HCT116 (cell line): ENCODE measurements at regions not wholly inside any gene's neighbourhood (a gene's known extent, or its start where the extent isn't known, plus 50 kb on each side); places are given as distances from the start of the nearest gene placed in this dataset.

Experiments
- ATAC-seq: fragments of 200-7000 bp; cut with Tn5 transposase; 2 replicates; pipeline ENCODE4 v1.9.1; 2020; ENCODE audit warnings: mild to moderate bottlenecking, moderate library complexity
- BruUV-seq: library from RNA; stranded (reverse); fragments of 400-500 nt; replicated peaks from 2 replicates; lab custom pipeline; 2021; lab: Mats Ljungman, UMichigan
- CTCF ChIA-PET: fragments of 300-600 bp; sonication (Branson Sonifier 250); formaldehyde crosslinking; loops from one replicate; lab custom pipeline; 2021; ENCODE audit warnings: antibody characterized with exemption; lab: Charles Lee
- POLR2A ChIA-PET: fragments of 300-600, 350-600 bp; sonication (Branson Sonifier 250); formaldehyde crosslinking; loops from one replicate; lab custom pipeline; 2021; ENCODE audit warnings: antibody characterized with exemption; lab: Charles Lee
- RAD21 ChIA-PET, 2 experiments: fragments of 300-600 bp; sonication (Branson Sonifier 250); formaldehyde crosslinking; loops; one replicate each; lab custom pipeline; 2023; ENCODE audit warnings: low total read pairs in 2 of 2; ENCODE audit not compliant: uncharacterized antibody in 2 of 2, unreplicated experiment in 2 of 2, low non-redundant PET in 1 of 2; lab: Charles Lee
- DNase-seq: peaks from one replicate; pipeline ENCODE4 v3.0.0-alpha.2; 2010; ENCODE audit warnings: low read depth, low spot score
- H2AFZ ChIP-seq: fragments of 200-600 bp; shearing (Covaris generic), sonication (generic); 2 replicates; pipeline ENCODE4 v1.6.1; 2017; ENCODE audit warnings: low read depth, mixed run types, mixed read lengths, antibody characterized with exemption, low read length; ENCODE audit not compliant: poor library complexity, severe bottlenecking
- H3K27ac ChIP-seq: 2 replicates; pipeline ENCODE4 v1.5.1; 2012; ENCODE audit warnings: low read depth, low read length
- H3K27me3 ChIP-seq: fragments of 200-600 bp; sonication (generic); 2 replicates; pipeline ENCODE4 v1.6.1; 2016; ENCODE audit warnings: mixed run types, low read length, mixed read lengths; ENCODE audit not compliant: insufficient read depth
- H3K36me3 ChIP-seq, 2 experiments: fragments of 200-500 bp in 1 of 2; fragments of 200-600 bp in 1 of 2; sonication (Bioruptor generic) in 1 of 2; sonication (generic) in 1 of 2; 2 replicates each; pipeline versions ENCODE4 v1.5.1 to v1.6.1; 2014 to 2016; ENCODE audit warnings: low read length in 2 of 2, inconsistent platforms in 1 of 2, mixed read lengths in 1 of 2, mixed run types in 1 of 2; ENCODE audit not compliant: insufficient read depth in 2 of 2, control insufficient read depth in 1 of 2
- H3K4me1 ChIP-seq, 2 experiments: fragments of 200-600 bp in 1 of 2; sonication (generic) in 1 of 2; 2 replicates each; pipeline versions ENCODE4 v1.5.1 to v1.6.1; 2012 to 2017; ENCODE audit warnings: low read length in 2 of 2, inconsistent platforms in 1 of 2, mild to moderate bottlenecking in 1 of 2, mixed read lengths in 1 of 2, mixed run types in 1 of 2, moderate library complexity in 1 of 2; ENCODE audit not compliant: insufficient read depth in 2 of 2, control insufficient read depth in 1 of 2
- H3K4me2 ChIP-seq: fragments of 200-600 bp; sonication (generic); 2 replicates; pipeline ENCODE4 v1.6.1; 2017; ENCODE audit warnings: mixed run types, low read length, mixed read lengths
- H3K4me3 ChIP-seq, 2 experiments: fragments of 200-600 bp in 1 of 2; sonication (generic) in 1 of 2; replicated peaks in 1 of 2; 2 replicates each; pipeline ENCODE4 v1.5.1; 2011 to 2016; ENCODE audit warnings: low read length in 2 of 2, control low read depth in 1 of 2, low read depth in 1 of 2, mild to moderate bottlenecking in 1 of 2, mixed read lengths in 1 of 2, mixed run types in 1 of 2
- H3K79me2 ChIP-seq: fragments of 200-600 bp; sonication (generic); 2 replicates; pipeline ENCODE4 v1.6.1; 2017; ENCODE audit warnings: mild to moderate bottlenecking, mixed run types, low read length, moderate library complexity, mixed read lengths; ENCODE audit not compliant: insufficient read depth
- H3K9ac ChIP-seq: fragments of 200-600 bp; sonication (generic); 2 replicates; pipeline ENCODE4 v1.6.1; 2016; ENCODE audit warnings: low read length, mixed read lengths
- H3K9me2 ChIP-seq: fragments of 200-600 bp; sonication (generic), shearing (Covaris generic); 2 replicates; pipeline ENCODE4 v1.6.1; 2017; ENCODE audit warnings: mixed run types, mild to moderate bottlenecking, moderate library complexity; ENCODE audit not compliant: insufficient read depth
- H3K9me3 ChIP-seq, 2 experiments: fragments of 200-500 bp in 1 of 2; fragments of 200-600 bp in 1 of 2; sonication (Bioruptor generic) in 1 of 2; sonication (generic) in 1 of 2; 2 replicates each; pipeline ENCODE4 v1.6.1; 2014 to 2017; ENCODE audit warnings: low read length in 2 of 2, mixed read lengths in 2 of 2, inconsistent platforms in 1 of 2, low read depth in 1 of 2, mild to moderate bottlenecking in 1 of 2, mixed run types in 1 of 2, moderate library complexity in 1 of 2; ENCODE audit not compliant: control insufficient read depth in 1 of 2, insufficient read depth in 1 of 2
- H4K20me1 ChIP-seq: fragments of 200-600 bp; sonication (generic), shearing (Covaris generic); 2 replicates; pipeline ENCODE4 v1.6.1; 2017; ENCODE audit warnings: mixed run types, mild to moderate bottlenecking, moderate library complexity; ENCODE audit not compliant: insufficient read depth
- ATF3 ChIP-seq: IDR thresholded peaks from 2 replicates; pipeline ENCODE4 v1.6.1; 2012
- CBX3 ChIP-seq: IDR thresholded peaks from 2 replicates; pipeline ENCODE4 v1.6.1; 2012; ENCODE audit warnings: low read depth
- EGR1 ChIP-seq: IDR thresholded peaks from 2 replicates; pipeline ENCODE4 v1.6.1; 2012; ENCODE audit warnings: low read depth
- ELF1 ChIP-seq: IDR thresholded peaks from 2 replicates; pipeline ENCODE4 v1.6.1; 2012; ENCODE audit warnings: low read depth, borderline replicate concordance
- EZH2 ChIP-seq: fragments of 200-600 bp; sonication (generic); IDR thresholded peaks from 2 replicates; pipeline ENCODE4 v1.6.1; 2017; ENCODE audit warnings: antibody characterized with exemption, mixed run types
- JUND ChIP-seq: IDR thresholded peaks from 2 replicates; pipeline ENCODE4 v1.6.1; 2012
- POLR2A ChIP-seq: IDR thresholded peaks from 2 replicates; pipeline ENCODE4 v1.7.0; 2011; ENCODE audit warnings: borderline replicate concordance; ENCODE audit not compliant: insufficient read depth, insufficient read length; ENCODE audit errors: extremely low read depth
- POLR2AphosphoS5 ChIP-seq: IDR thresholded peaks from 2 replicates; pipeline ENCODE4 v1.6.1; 2011; ENCODE audit warnings: mild to moderate bottlenecking, low read depth, low read length, moderate library complexity
- RAD21 ChIP-seq: IDR thresholded peaks from 2 replicates; pipeline ENCODE4 v1.6.1; 2012; ENCODE audit warnings: low read depth, mild to moderate bottlenecking
- SRF ChIP-seq: IDR thresholded peaks from 2 replicates; pipeline ENCODE4 v1.6.1; 2012; ENCODE audit warnings: low read depth
- TCF7L2 ChIP-seq: IDR thresholded peaks from 2 replicates; pipeline ENCODE4 v1.7.0; 2011; ENCODE audit warnings: borderline replicate concordance, inconsistent platforms; ENCODE audit not compliant: insufficient read depth, insufficient read length; ENCODE audit errors: extremely low read depth
- YY1 ChIP-seq: IDR thresholded peaks from 2 replicates; pipeline ENCODE4 v1.6.1; 2011; ENCODE audit warnings: low read length, low read depth, moderate library complexity, mild to moderate bottlenecking; ENCODE audit not compliant: insufficient replicate concordance; ENCODE audit errors: extremely low read depth
- ZNF274 ChIP-seq: fragments of 200-500 bp; sonication (Bioruptor generic); IDR thresholded peaks from 2 replicates; pipeline ENCODE4 v1.6.1; 2014; ENCODE audit warnings: mild to moderate bottlenecking, low read depth, low read length, inconsistent platforms
- intact Hi-C: fragments of 100-400 bp; cut with micrococcal nuclease; formaldehyde crosslinking; loops from 2 replicates; pipeline ENCODE4 v1.10.0; 2022
- TF ChIP-seq, protein P1 (sequence below), 3 experiments: fragments of 200-600 bp in 1 of 3; sonication (generic) in 1 of 3; IDR thresholded peaks in 2 of 3; conservative IDR thresholded peaks in 1 of 3; 2 replicates each; pipeline ENCODE4 v1.5.1; 2012 to 2017; ENCODE audit warnings: low read depth in 2 of 3, low read length in 2 of 3, antibody characterized with exemption in 1 of 3, borderline replicate concordance in 1 of 3, control low read depth in 1 of 3, mild to moderate bottlenecking in 1 of 3, mixed read lengths in 1 of 3, mixed run types in 1 of 3, moderate library complexity in 1 of 3; ENCODE audit not compliant: insufficient read depth in 1 of 3

- CTCF ChIA-PET = no interaction called here
- RAD21 ChIA-PET = no interaction called here
- TF ChIP-seq RAD21 (no peak), TCF7L2 (no peak)
- TF ChIP-seq, all 23 proteins: peak for 0
- Histone ChIP-seq H4K20me1 (no peaks in the 10 kb centered on the region), H3K27ac (no peak overlapping the region), H3K4me2 (no peak overlapping the region), H3K9me2 (no peaks in the 10 kb centered on the region), H3K9me3 (no peaks in the 10 kb centered on the region), H3K27me3 (peaks cover 55% of the 10 kb centered on the region), H3K4me1 (no peaks in the 10 kb centered on the region), H3K4me3 (no peak overlapping the region), H2AFZ (no peak overlapping the region), H3K36me3 (no peaks in the 10 kb centered on the region), H3K79me2 (no peaks in the 10 kb centered on the region), H3K9ac (no peak overlapping the region)
- BruUV-seq = no TSS peak
- intact Hi-C loops = no loop called here
- ATAC-seq (no peak), DNase-seq (no peak)
- POLR2A ChIA-PET = no interaction called here
Observed at GRCh38 chr12:113613414-113613813, 141.7 kb upstream of the LHX5 start.

- H4K20me1 ChIP-seq = no peaks in the 10 kb centered on the region
- no peak overlapping the region for H3K9ac ChIP-seq
- POLR2A ChIA-PET = no interaction called here
- H3K9me2 ChIP-seq = no peaks in the 10 kb centered on the region
- DNase-seq (no peak), ATAC-seq (no peak)
- RAD21 ChIA-PET = no interaction called here
- H3K4me2 ChIP-seq = no peak overlapping the region
- H3K36me3 ChIP-seq = no peaks in the 10 kb centered on the region
- CTCF ChIA-PET = no interaction called here
- H3K4me3 ChIP-seq = no peak overlapping the region
- H3K27me3 ChIP-seq = peaks cover 55% of the 10 kb centered on the region
- H3K79me2 ChIP-seq = no peaks in the 10 kb centered on the region
- intact Hi-C loops = no loop called here
- no peaks in the 10 kb centered on the region for H3K4me1 ChIP-seq
- no peaks in the 10 kb centered on the region for H3K9me3 ChIP-seq
- no peak overlapping the region for H2AFZ ChIP-seq
- BruUV-seq = no TSS peak
- no peak for TF ChIP-seq EZH2
- no peak for TF ChIP-seq YY1
- TF ChIP-seq RAD21 = no peak
- TF ChIP-seq JUND = no peak
- TF ChIP-seq, protein P1, sequence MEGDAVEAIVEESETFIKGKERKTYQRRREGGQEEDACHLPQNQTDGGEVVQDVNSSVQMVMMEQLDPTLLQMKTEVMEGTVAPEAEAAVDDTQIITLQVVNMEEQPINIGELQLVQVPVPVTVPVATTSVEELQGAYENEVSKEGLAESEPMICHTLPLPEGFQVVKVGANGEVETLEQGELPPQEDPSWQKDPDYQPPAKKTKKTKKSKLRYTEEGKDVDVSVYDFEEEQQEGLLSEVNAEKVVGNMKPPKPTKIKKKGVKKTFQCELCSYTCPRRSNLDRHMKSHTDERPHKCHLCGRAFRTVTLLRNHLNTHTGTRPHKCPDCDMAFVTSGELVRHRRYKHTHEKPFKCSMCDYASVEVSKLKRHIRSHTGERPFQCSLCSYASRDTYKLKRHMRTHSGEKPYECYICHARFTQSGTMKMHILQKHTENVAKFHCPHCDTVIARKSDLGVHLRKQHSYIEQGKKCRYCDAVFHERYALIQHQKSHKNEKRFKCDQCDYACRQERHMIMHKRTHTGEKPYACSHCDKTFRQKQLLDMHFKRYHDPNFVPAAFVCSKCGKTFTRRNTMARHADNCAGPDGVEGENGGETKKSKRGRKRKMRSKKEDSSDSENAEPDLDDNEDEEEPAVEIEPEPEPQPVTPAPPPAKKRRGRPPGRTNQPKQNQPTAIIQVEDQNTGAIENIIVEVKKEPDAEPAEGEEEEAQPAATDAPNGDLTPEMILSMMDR (IDR thresholded peaks at IDR 0.05 in 2 of 3, conservative IDR thresholded peaks at IDR 0.05 in 1 of 3; ENCODE audit: borderline replicate concordance in 1 of 3, insufficient read depth in 1 of 3, low read depth in 2 of 3, low read length in 2 of 3) = no peak
- no peak for TF ChIP-seq CBX3
- TF ChIP-seq ELF1 = no peak
- no peak for TF ChIP-seq POLR2AphosphoS5
- TF ChIP-seq POLR2A = no peak
- TF ChIP-seq ATF3 = no peak
- TF ChIP-seq ZNF274 = no peak
- no peak for TF ChIP-seq SRF
- TF ChIP-seq EGR1 = no peak
- no peak overlapping the region for H3K27ac ChIP-seq
Observed at GRCh38 chr12:113612793-113613192, 141.1 kb upstream of the LHX5 start.
